ENCODE measurements at regions not wholly inside any gene's neighbourhood (a gene's known extent, or its start where the extent isn't known, plus 50 kb on each side); places are given as distances from the start of the nearest gene placed in this dataset.

DNA sequence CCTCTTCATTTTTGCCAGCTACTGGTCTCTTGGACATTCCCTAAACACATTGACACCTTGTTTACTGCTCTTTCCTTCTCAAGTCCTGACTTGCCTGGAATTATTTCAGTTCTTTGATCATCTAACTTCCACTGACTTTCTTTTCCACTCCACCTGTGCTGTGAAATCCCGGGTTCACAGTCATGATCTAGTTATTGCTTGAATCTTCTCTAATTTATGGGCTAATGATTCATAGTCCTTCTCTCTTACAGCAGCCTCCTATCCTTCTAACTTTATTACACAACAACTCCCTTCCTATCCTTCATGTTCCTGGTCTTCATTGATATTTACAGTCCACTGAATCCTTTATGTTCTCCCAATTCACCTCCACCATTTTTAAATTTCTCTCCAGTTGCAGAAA, 260.1 kb downstream of the C12orf75 start:
- no peak for TF ChIP-seq TEAD4 (IDR thresholded peaks at IDR 0.05)
- TF ChIP-seq EP300 (IDR thresholded peaks at IDR 0.05; ENCODE audit: borderline replicate concordance): no peak
- TF ChIP-seq, protein P1, sequence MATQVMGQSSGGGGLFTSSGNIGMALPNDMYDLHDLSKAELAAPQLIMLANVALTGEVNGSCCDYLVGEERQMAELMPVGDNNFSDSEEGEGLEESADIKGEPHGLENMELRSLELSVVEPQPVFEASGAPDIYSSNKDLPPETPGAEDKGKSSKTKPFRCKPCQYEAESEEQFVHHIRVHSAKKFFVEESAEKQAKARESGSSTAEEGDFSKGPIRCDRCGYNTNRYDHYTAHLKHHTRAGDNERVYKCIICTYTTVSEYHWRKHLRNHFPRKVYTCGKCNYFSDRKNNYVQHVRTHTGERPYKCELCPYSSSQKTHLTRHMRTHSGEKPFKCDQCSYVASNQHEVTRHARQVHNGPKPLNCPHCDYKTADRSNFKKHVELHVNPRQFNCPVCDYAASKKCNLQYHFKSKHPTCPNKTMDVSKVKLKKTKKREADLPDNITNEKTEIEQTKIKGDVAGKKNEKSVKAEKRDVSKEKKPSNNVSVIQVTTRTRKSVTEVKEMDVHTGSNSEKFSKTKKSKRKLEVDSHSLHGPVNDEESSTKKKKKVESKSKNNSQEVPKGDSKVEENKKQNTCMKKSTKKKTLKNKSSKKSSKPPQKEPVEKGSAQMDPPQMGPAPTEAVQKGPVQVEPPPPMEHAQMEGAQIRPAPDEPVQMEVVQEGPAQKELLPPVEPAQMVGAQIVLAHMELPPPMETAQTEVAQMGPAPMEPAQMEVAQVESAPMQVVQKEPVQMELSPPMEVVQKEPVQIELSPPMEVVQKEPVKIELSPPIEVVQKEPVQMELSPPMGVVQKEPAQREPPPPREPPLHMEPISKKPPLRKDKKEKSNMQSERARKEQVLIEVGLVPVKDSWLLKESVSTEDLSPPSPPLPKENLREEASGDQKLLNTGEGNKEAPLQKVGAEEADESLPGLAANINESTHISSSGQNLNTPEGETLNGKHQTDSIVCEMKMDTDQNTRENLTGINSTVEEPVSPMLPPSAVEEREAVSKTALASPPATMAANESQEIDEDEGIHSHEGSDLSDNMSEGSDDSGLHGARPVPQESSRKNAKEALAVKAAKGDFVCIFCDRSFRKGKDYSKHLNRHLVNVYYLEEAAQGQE (IDR thresholded peaks at IDR 0.05; ENCODE audit: low read depth): no peak
- TF ChIP-seq CREB1 (IDR thresholded peaks at IDR 0.05; ENCODE audit: low read depth): no peak
- TF ChIP-seq FOXM1 (IDR thresholded peaks at IDR 0.05; ENCODE audit: borderline replicate concordance, low read depth): no peak
- no peak for TF ChIP-seq ZBTB7A (IDR thresholded peaks at IDR 0.05; ENCODE audit: low read depth)
- no peak for TF ChIP-seq NFIC (IDR thresholded peaks at IDR 0.05)
- TF ChIP-seq, protein P2, sequence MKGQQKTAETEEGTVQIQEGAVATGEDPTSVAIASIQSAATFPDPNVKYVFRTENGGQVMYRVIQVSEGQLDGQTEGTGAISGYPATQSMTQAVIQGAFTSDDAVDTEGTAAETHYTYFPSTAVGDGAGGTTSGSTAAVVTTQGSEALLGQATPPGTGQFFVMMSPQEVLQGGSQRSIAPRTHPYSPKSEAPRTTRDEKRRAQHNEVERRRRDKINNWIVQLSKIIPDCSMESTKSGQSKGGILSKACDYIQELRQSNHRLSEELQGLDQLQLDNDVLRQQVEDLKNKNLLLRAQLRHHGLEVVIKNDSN (IDR thresholded peaks at IDR 0.05): no peak
- TF ChIP-seq RAD21 (IDR thresholded peaks at IDR 0.05; ENCODE audit: low read depth): no peak
- TF ChIP-seq, protein P3, sequence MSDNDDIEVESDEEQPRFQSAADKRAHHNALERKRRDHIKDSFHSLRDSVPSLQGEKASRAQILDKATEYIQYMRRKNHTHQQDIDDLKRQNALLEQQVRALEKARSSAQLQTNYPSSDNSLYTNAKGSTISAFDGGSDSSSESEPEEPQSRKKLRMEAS (IDR thresholded peaks at IDR 0.05): no peak
- no peak for TF ChIP-seq CEBPB (IDR thresholded peaks at IDR 0.05)
- TF ChIP-seq TAF1 (IDR thresholded peaks at IDR 0.05; ENCODE audit: low read depth): no peak
- no peak for TF ChIP-seq EGR1 (IDR thresholded peaks at IDR 0.05)

DNA sequence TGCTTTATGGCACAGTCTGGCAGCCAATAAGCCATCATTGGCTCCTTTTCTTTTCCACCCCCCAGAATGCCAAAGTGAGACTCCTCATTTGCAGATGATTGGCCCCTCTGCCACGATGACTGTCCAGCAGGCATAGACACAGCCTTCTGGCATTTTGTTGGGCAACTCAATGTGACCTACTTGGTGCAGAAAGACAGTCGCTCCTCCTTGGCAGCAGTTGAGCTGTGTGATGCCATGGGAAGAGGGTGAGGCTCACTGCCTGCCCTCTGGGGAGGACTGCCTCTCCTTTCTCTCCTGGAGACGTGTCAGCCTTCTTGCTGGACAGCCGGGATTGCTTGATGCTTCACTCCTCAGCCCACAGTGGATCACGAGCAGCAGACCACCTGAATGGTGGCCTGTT, 264.9 kb downstream of the C12orf75 start:
- no peak for TF ChIP-seq CEBPB (IDR thresholded peaks at IDR 0.05)
- no peak for TF ChIP-seq TCF12 (IDR thresholded peaks at IDR 0.05; ENCODE audit: low read depth)
- TF ChIP-seq TAF1 (IDR thresholded peaks at IDR 0.05; ENCODE audit: low read depth): no peak
- TF ChIP-seq, protein P1 (IDR thresholded peaks at IDR 0.05; ENCODE audit: low read depth): no peak
- TF ChIP-seq TEAD4 (IDR thresholded peaks at IDR 0.05): no peak
- TF ChIP-seq, protein P2 (IDR thresholded peaks at IDR 0.05): no peak
- no peak for TF ChIP-seq CREB1 (IDR thresholded peaks at IDR 0.05; ENCODE audit: low read depth)
- no peak for TF ChIP-seq ZBTB7A (IDR thresholded peaks at IDR 0.05; ENCODE audit: low read depth)
- TF ChIP-seq FOXM1 (IDR thresholded peaks at IDR 0.05; ENCODE audit: borderline replicate concordance, low read depth): no peak
- no peak for TF ChIP-seq EGR1 (IDR thresholded peaks at IDR 0.05)

DNA sequence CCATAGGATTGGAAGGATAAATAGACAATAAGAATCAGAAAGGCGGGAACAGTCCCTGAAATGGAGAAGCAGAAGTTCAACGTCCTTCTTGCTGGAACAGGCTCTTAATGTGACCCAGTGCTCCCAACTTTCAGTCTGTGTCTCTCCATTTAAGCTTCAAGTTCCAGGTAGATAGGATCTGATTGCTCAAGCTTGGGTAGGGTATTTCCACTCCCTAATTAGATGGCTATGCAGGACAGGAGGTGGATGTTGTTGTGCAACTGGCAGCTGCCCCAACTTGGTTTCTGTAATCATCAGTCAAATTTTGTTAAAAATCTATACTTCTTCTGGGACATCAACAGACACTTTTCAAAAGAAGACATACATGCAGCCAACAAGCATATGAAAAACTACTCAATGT, 266.2 kb downstream of the C12orf75 start:
- no peak for TF ChIP-seq TAF1 (IDR thresholded peaks at IDR 0.05; ENCODE audit: low read depth)
- no peak for TF ChIP-seq RAD21 (IDR thresholded peaks at IDR 0.05; ENCODE audit: low read depth)
- no peak for TF ChIP-seq NFIC (IDR thresholded peaks at IDR 0.05)
- no peak for TF ChIP-seq ZBTB7A (IDR thresholded peaks at IDR 0.05; ENCODE audit: low read depth)
- TF ChIP-seq, protein P1 (IDR thresholded peaks at IDR 0.05; ENCODE audit: low read depth): no peak
- TF ChIP-seq, protein P2 (IDR thresholded peaks at IDR 0.05): no peak
- TF ChIP-seq YY1 (IDR thresholded peaks at IDR 0.05; ENCODE audit: low read depth): no peak
- TF ChIP-seq CREB1 (IDR thresholded peaks at IDR 0.05; ENCODE audit: low read depth): no peak
- TF ChIP-seq FOXM1 (IDR thresholded peaks at IDR 0.05; ENCODE audit: borderline replicate concordance, low read depth): no peak

DNA sequence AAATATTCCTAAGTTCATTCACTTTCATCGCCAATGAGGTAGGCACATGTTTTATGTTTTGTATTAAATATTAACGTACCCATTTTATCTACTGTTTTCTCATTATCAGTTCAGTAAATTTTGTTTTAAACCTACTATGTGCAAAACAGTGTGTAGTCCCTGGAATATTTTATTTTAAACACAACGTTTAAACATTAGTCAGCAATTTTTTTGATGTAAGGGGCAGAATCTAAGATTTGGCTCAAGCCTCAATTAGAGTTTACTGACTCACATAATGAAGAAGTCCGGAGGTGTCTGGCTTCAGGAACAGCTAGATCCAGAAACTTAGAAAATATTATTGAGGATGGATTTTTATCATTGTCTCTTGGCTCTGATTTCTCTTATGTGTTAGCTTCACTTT, 267.5 kb downstream of the C12orf75 start:
- TF ChIP-seq EP300 (IDR thresholded peaks at IDR 0.05; ENCODE audit: borderline replicate concordance): no peak
- TF ChIP-seq CREB1 (IDR thresholded peaks at IDR 0.05; ENCODE audit: low read depth): no peak
- no peak for TF ChIP-seq TAF1 (IDR thresholded peaks at IDR 0.05; ENCODE audit: low read depth)
- TF ChIP-seq, protein P3 (IDR thresholded peaks at IDR 0.05): no peak
- TF ChIP-seq, protein P2 (IDR thresholded peaks at IDR 0.05): no peak
- TF ChIP-seq EGR1 (IDR thresholded peaks at IDR 0.05): no peak
